Nephron progenitor cell (in vitro differentiated cells): ENCODE measurements at regions not wholly inside any gene's neighbourhood (a gene's known extent, or its start where the extent isn't known, plus 50 kb on each side); places are given as distances from the start of the nearest gene placed in this dataset.

Experiments
- DNase-seq: peaks from one replicate; pipeline ENCODE4 v3.0.0; 2021
- H3K27ac Mint-ChIP-seq: 2 replicates; pipeline ENCODE4 v1.8.0; 2021; ENCODE audit warnings: mild to moderate bottlenecking, moderate library complexity, mixed read lengths
- H3K27me3 Mint-ChIP-seq: 2 replicates; pipeline ENCODE4 v1.8.0; 2021; ENCODE audit warnings: mild to moderate bottlenecking, low read depth, mixed read lengths; ENCODE audit not compliant: poor library complexity
- H3K36me3 Mint-ChIP-seq: 2 replicates; pipeline ENCODE4 v1.8.0; 2021; ENCODE audit warnings: low read depth, mixed read lengths
- H3K4me1 Mint-ChIP-seq: 2 replicates; pipeline ENCODE4 v1.8.0; 2021; ENCODE audit warnings: mixed read lengths
- H3K4me3 Mint-ChIP-seq: 2 replicates; pipeline ENCODE4 v1.8.0; 2021; ENCODE audit warnings: mild to moderate bottlenecking, moderate library complexity, mixed read lengths
- H3K9me3 Mint-ChIP-seq: 2 replicates; pipeline ENCODE4 v1.8.0; 2021; ENCODE audit warnings: mild to moderate bottlenecking, moderate library complexity, mixed read lengths
- CTCF ChIP-seq: fragments of 200-600 bp; sonication (generic); IDR thresholded peaks from 2 replicates; pipeline ENCODE4 v1.5.0; 2021; ENCODE audit warnings: antibody characterized with exemption

GRCh38 chr6:85396159-85396808 is 53.6 kb upstream of the NT5E start:
- Mint-ChIP-seq H3K4me1 (peaks cover 9% of the 10 kb centered on the region), H3K9me3 (peaks cover 16% of the 10 kb centered on the region), H3K36me3 (no peaks in the 10 kb centered on the region), H3K27ac (no peak overlapping the region), H3K27me3 (peaks cover 7% of the 10 kb centered on the region), H3K4me3 (no peak overlapping the region)
- no peak for DNase-seq
- no peak for TF ChIP-seq CTCF

- H3K27ac Mint-ChIP-seq: no peak overlapping the region
- no peak overlapping the region for H3K4me3 Mint-ChIP-seq
- H3K9me3 Mint-ChIP-seq: peaks cover 16% of the 10 kb centered on the region
- no peaks in the 10 kb centered on the region for H3K36me3 Mint-ChIP-seq
- no peak for DNase-seq
- peaks cover 5% of the 10 kb centered on the region for H3K4me1 Mint-ChIP-seq
- peaks cover 7% of the 10 kb centered on the region for H3K27me3 Mint-ChIP-seq
- TF ChIP-seq CTCF: no peak
Measured at GRCh38 chr6:85395746-85396145, 54.1 kb upstream of the NT5E start.

- Mint-ChIP-seq H3K9me3 (peaks cover 16% of the 10 kb centered on the region), H3K36me3 (no peaks in the 10 kb centered on the region), H3K4me3 (no peak overlapping the region), H3K27ac (no peak overlapping the region), H3K4me1 (no peaks in the 10 kb centered on the region), H3K27me3 (peaks cover 7% of the 10 kb centered on the region)
- DNase-seq: no peak
- no peak for TF ChIP-seq CTCF
Measured at GRCh38 chr6:85394853-85395538, 54.9 kb upstream of the NT5E start.

GRCh38 chr6:85394199-85394598 is 55.7 kb upstream of the NT5E start:
- DNase-seq: no peak
- Mint-ChIP-seq H3K27me3 (peaks cover 7% of the 10 kb centered on the region), H3K9me3 (peaks cover 16% of the 10 kb centered on the region), H3K4me3 (no peak overlapping the region), H3K36me3 (no peaks in the 10 kb centered on the region), H3K4me1 (no peaks in the 10 kb centered on the region), H3K27ac (no peak overlapping the region)
- TF ChIP-seq CTCF: no peak

- H3K27ac Mint-ChIP-seq: no peak overlapping the region
- TF ChIP-seq CTCF: no peak
Measured at GRCh38 chr6:85392379-85392778, 57.5 kb upstream of the NT5E start.

GRCh38 chr6:85390775-85391174 is 59.1 kb upstream of the NT5E start:
- H3K4me1 Mint-ChIP-seq: no peaks in the 10 kb centered on the region
- H3K27ac Mint-ChIP-seq: no peak overlapping the region
- no peaks in the 10 kb centered on the region for H3K9me3 Mint-ChIP-seq
- H3K27me3 Mint-ChIP-seq: peaks cover 15% of the 10 kb centered on the region
- no peak for DNase-seq
- no peak for TF ChIP-seq CTCF
- no peaks in the 10 kb centered on the region for H3K36me3 Mint-ChIP-seq
- H3K4me3 Mint-ChIP-seq: no peak overlapping the region

More at GRCh38 chr6:85392379-85392778, 57.5 kb upstream of the NT5E start:
- Mint-ChIP-seq H3K4me1 (no peaks in the 10 kb centered on the region), H3K4me3 (no peak overlapping the region), H3K27me3 (peaks cover 15% of the 10 kb centered on the region), H3K36me3 (no peaks in the 10 kb centered on the region), H3K9me3 (peaks cover 11% of the 10 kb centered on the region)
- DNase-seq: no peak
